ENCODE measurements at regions not wholly inside any gene's neighbourhood (a gene's known extent, or its start where the extent isn't known, plus 50 kb on each side); places are given as distances from the start of the nearest gene placed in this dataset.

- TF ChIP-seq, protein P1, sequence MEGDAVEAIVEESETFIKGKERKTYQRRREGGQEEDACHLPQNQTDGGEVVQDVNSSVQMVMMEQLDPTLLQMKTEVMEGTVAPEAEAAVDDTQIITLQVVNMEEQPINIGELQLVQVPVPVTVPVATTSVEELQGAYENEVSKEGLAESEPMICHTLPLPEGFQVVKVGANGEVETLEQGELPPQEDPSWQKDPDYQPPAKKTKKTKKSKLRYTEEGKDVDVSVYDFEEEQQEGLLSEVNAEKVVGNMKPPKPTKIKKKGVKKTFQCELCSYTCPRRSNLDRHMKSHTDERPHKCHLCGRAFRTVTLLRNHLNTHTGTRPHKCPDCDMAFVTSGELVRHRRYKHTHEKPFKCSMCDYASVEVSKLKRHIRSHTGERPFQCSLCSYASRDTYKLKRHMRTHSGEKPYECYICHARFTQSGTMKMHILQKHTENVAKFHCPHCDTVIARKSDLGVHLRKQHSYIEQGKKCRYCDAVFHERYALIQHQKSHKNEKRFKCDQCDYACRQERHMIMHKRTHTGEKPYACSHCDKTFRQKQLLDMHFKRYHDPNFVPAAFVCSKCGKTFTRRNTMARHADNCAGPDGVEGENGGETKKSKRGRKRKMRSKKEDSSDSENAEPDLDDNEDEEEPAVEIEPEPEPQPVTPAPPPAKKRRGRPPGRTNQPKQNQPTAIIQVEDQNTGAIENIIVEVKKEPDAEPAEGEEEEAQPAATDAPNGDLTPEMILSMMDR (IDR thresholded peaks at IDR 0.05; ENCODE audit: low read depth, low read length, missing input control), result no peak
- TF ChIP-seq RXRA (IDR thresholded peaks at IDR 0.05) (no peak), GABPA (IDR thresholded peaks at IDR 0.05 in 1 of 2, conservative IDR thresholded peaks at IDR 0.05 in 1 of 2) (no peak)
These were observed 178.8 kb downstream of the RPRM start (continued) for GRCh38 chr2:153299809-153300208.

- Histone ChIP-seq H3K36me3 (ENCODE audit: control insufficient read depth in 4 of 4, insufficient read depth in 3 of 4, low read depth in 1 of 4, low read length in 3 of 4) (no peaks in the 10 kb centered on the region), H3K9ac (ENCODE audit: low read depth in 1 of 2, low read length in 2 of 2) (no peak overlapping the region), H3K4me3 (ENCODE audit: low read depth in 1 of 3, low read length in 3 of 3) (no peak overlapping the region), H3K27ac (ENCODE audit: low read depth in 1 of 2, low read length in 2 of 2) (no peak overlapping the region), H3K4me1 (ENCODE audit: control insufficient read depth in 4 of 4, insufficient read depth in 4 of 4, low read length in 3 of 4) (no peaks in the 10 kb centered on the region), H3K27me3 (ENCODE audit: control insufficient read depth in 4 of 4, insufficient read depth in 4 of 4, low read length in 3 of 4) (peaks cover 0 to 4% (median 0%) of the 10 kb centered on the region in 4 donors), H3K9me3 (ENCODE audit: control insufficient read depth in 4 of 4, low read length in 3 of 4) (no peaks in the 10 kb centered on the region)
- WGBS, result 60% methylated on average over 3 of the region's 3 CpGs
- TF ChIP-seq HNF4A (conservative IDR thresholded peaks at IDR 0.05) (no peak), EGR1 (IDR thresholded peaks at IDR 0.05; ENCODE audit: low read depth in 2 of 2) (no peak), RAD21 (IDR thresholded peaks at IDR 0.05) (no peak), YY1 (IDR thresholded peaks at IDR 0.05) (no peak), FOXA2 (IDR thresholded peaks at IDR 0.05) (no peak), NR2F2 (IDR thresholded peaks at IDR 0.05) (no peak)
- no peak for DNase-seq (ENCODE audit: low spot score)
These were observed 179.3 kb downstream of the RPRM start for GRCh38 chr2:153299217-153299616.

DNA sequence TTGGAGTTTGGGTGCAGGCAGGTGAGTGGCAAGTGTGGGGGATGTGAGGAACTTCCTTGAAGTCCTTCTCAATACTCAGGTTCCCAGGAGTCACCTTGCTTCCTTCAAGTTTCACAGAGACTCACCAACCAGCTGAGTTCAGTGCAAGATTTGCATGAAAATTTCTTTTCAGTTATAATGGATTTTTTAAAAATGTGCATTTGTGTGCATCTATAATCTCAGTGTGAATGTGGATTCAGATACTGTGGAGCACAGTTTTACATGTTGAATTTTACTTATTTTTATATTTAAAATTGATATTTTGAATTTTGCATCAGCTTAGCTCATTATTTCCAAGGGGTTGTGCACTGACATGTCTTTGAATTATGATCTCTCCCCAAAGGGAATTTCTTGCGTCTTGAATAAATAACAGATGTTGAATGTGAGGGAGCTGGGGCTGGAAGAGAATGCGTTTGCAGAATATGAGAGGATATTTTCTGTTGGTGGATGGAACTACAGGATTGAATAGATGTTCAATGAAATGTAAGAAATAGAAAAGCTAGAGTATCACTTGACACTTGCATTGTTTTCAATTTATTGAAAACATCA lies 184.3 kb downstream of the RPRM start:
- Histone ChIP-seq H3K4me3 (ENCODE audit: low read depth in 1 of 3, low read length in 3 of 3) (no peak overlapping the region), H3K27me3 (ENCODE audit: control insufficient read depth in 4 of 4, insufficient read depth in 4 of 4, low read length in 3 of 4) (peaks cover 0 to 2% (median 0%) of the 10 kb centered on the region in 4 donors), H3K36me3 (ENCODE audit: control insufficient read depth in 4 of 4, insufficient read depth in 3 of 4, low read depth in 1 of 4, low read length in 3 of 4) (no peaks in the 10 kb centered on the region), H3K9ac (ENCODE audit: low read depth in 1 of 2, low read length in 2 of 2) (no peak overlapping the region), H3K27ac (ENCODE audit: low read depth in 1 of 2, low read length in 2 of 2) (no peak overlapping the region), H3K9me3 (ENCODE audit: control insufficient read depth in 4 of 4, low read length in 3 of 4) (no peaks in the 10 kb centered on the region), H3K4me1 (ENCODE audit: control insufficient read depth in 4 of 4, insufficient read depth in 4 of 4, low read length in 3 of 4) (no peaks in the 10 kb centered on the region)
- TF ChIP-seq FOXA2 (IDR thresholded peaks at IDR 0.05) (no peak), EGR1 (IDR thresholded peaks at IDR 0.05; ENCODE audit: low read depth in 2 of 2) (no peak), HNF4A (conservative IDR thresholded peaks at IDR 0.05) (no peak), SP1 (IDR thresholded peaks at IDR 0.05) (no peak)
- TF ChIP-seq, protein P2, sequence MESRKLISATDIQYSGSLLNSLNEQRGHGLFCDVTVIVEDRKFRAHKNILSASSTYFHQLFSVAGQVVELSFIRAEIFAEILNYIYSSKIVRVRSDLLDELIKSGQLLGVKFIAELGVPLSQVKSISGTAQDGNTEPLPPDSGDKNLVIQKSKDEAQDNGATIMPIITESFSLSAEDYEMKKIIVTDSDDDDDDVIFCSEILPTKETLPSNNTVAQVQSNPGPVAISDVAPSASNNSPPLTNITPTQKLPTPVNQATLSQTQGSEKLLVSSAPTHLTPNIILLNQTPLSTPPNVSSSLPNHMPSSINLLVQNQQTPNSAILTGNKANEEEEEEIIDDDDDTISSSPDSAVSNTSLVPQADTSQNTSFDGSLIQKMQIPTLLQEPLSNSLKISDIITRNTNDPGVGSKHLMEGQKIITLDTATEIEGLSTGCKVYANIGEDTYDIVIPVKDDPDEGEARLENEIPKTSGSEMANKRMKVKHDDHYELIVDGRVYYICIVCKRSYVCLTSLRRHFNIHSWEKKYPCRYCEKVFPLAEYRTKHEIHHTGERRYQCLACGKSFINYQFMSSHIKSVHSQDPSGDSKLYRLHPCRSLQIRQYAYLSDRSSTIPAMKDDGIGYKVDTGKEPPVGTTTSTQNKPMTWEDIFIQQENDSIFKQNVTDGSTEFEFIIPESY (IDR thresholded peaks at IDR 0.05), result no peak
- 43% methylated on average over 2 of the region's 2 CpGs for WGBS
- no peak for DNase-seq (ENCODE audit: low spot score)

- Histone ChIP-seq H3K36me3 (ENCODE audit: control insufficient read depth in 4 of 4, insufficient read depth in 3 of 4, low read depth in 1 of 4, low read length in 3 of 4) (no peaks in the 10 kb centered on the region), H3K4me1 (ENCODE audit: control insufficient read depth in 4 of 4, insufficient read depth in 4 of 4, low read length in 3 of 4) (no peaks in the 10 kb centered on the region), H3K4me3 (ENCODE audit: low read depth in 1 of 3, low read length in 3 of 3) (no peak overlapping the region), H3K9me3 (ENCODE audit: control insufficient read depth in 4 of 4, low read length in 3 of 4) (no peaks in the 10 kb centered on the region), H3K27ac (ENCODE audit: low read depth in 1 of 2, low read length in 2 of 2) (no peak overlapping the region), H3K27me3 (ENCODE audit: control insufficient read depth in 4 of 4, insufficient read depth in 4 of 4, low read length in 3 of 4) (no peaks in the 10 kb centered on the region), H3K9ac (ENCODE audit: low read depth in 1 of 2, low read length in 2 of 2) (no peak overlapping the region)
- no peak for DNase-seq (ENCODE audit: low spot score)
- WGBS, result 61% methylated on average over 5 of the region's 5 CpGs
- TF ChIP-seq REST (IDR thresholded peaks at IDR 0.05) (no peak), RXRA (IDR thresholded peaks at IDR 0.05) (no peak), HNF4A (conservative IDR thresholded peaks at IDR 0.05) (no peak), FOXA1 (IDR thresholded peaks at IDR 0.05) (no peak), SP1 (IDR thresholded peaks at IDR 0.05) (no peak), HNF4G (IDR thresholded peaks at IDR 0.05) (no peak)
- TF ChIP-seq, protein P2 (IDR thresholded peaks at IDR 0.05), result no peak
These were observed 186.8 kb downstream of the RPRM start for GRCh38 chr2:153291718-153292117.

Measured in liver (tissue), 8 donors.